GM12872 (cell line): ENCODE measurements at regions not wholly inside any gene's neighbourhood (a gene's known extent, or its start where the extent isn't known, plus 50 kb on each side); places are given as distances from the start of the nearest gene placed in this dataset.

Experiments
- TF ChIP-seq, protein P1 (sequence below): IDR thresholded peaks from 3 replicates; pipeline ENCODE4 v1.5.1; 2011; ENCODE audit warnings: low read depth, mild to moderate bottlenecking, low read length, moderate library complexity; ENCODE audit not compliant: insufficient read depth

GRCh38 chr10:83182076-83182475, 957.2 kb upstream of the GHITM start:
- TF ChIP-seq, protein P1, sequence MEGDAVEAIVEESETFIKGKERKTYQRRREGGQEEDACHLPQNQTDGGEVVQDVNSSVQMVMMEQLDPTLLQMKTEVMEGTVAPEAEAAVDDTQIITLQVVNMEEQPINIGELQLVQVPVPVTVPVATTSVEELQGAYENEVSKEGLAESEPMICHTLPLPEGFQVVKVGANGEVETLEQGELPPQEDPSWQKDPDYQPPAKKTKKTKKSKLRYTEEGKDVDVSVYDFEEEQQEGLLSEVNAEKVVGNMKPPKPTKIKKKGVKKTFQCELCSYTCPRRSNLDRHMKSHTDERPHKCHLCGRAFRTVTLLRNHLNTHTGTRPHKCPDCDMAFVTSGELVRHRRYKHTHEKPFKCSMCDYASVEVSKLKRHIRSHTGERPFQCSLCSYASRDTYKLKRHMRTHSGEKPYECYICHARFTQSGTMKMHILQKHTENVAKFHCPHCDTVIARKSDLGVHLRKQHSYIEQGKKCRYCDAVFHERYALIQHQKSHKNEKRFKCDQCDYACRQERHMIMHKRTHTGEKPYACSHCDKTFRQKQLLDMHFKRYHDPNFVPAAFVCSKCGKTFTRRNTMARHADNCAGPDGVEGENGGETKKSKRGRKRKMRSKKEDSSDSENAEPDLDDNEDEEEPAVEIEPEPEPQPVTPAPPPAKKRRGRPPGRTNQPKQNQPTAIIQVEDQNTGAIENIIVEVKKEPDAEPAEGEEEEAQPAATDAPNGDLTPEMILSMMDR, result no peak

- TF ChIP-seq, protein P1, result no peak
Observed at GRCh38 chr10:83184641-83185040, 954.7 kb upstream of the GHITM start.

DNA sequence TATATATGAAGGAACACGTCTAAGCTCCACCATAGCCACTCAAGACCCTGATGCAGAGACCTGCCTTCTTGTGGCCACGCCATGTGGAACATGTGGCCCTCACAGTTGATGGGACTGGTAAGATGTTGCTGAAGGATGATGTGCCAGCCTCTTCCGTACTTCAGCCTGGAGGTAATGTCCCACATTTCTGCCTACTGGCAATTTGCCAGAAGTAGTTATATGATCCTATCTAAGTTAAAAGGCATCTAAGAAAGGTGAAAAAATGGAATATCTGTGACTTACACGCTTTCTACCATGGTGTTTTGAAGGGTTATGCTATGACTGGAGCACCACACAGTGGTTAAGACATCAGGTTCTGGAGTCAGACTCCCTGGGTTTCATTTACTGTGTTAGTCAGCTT, 948.7 kb upstream of the GHITM start:
- TF ChIP-seq, protein P1, result no peak

DNA sequence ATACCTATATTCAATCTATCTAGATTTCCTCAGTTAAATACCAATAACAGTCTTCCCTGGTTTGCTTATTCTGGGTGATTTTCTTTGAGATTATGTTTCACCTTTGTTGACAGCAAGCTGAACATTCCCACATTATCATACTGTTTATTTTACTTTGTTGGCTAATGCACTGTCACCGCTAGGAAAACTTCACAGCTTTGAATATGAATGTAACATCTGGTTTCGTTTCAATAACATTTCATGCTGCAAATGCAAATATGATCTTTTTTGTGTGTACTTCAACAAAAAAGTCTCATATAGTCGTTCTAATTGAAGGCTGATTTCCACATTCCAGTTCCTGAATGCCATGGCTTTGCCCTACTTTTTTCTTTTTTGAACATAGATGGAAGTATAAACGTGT, 946.3 kb upstream of the GHITM start:
- TF ChIP-seq, protein P1, result no peak

- TF ChIP-seq, protein P1, result no peak
Observed at GRCh38 chr10:83195021-83195420, 944.3 kb upstream of the GHITM start.

DNA sequence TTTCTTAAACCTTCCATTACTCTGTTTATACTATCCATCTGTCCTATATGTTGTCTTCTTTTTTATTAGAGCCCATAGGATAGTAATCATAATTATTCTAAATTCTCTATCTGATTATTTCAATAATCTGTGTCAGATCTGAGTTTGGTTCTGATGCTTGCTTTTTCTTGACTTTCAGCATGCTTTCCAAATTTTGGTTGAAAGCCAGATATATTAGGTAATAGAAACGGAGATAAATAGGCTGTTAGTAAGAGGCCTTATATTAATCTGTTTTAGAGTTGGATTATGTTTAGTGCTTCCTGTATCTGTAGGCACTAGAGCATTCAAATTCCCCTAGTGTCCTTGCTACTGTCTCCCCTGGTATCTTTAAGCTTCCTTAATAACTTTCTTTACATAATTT, 939.9 kb upstream of the GHITM start:
- TF ChIP-seq, protein P1, result no peak

GRCh38 chr10:83205861-83206260, 933.4 kb upstream of the GHITM start:
- TF ChIP-seq, protein P1, result no peak
